SK-N-MC (cell line): ENCODE measurements at regions not wholly inside any gene's neighbourhood (a gene's known extent, or its start where the extent isn't known, plus 50 kb on each side); places are given as distances from the start of the nearest gene placed in this dataset.

Experiments used
- EZH2 ChIP-seq: fragments of 200-600 bp; sonication (generic); IDR thresholded peaks from one replicate; pipeline ENCODE4 v1.6.1; 2017; ENCODE audit warnings: antibody characterized with exemption
- FOXP2 ChIP-seq: optimal IDR thresholded peaks from 2 replicates; pipeline ENCODE3; 2011; ENCODE audit warnings: mild to moderate bottlenecking, moderate library complexity; ENCODE audit not compliant: insufficient read depth; ENCODE audit errors: extremely low read length, control extremely low read depth
- POLR2AphosphoS5 ChIP-seq: IDR thresholded peaks from 2 replicates; pipeline ENCODE4 v1.6.1; 2012; ENCODE audit warnings: mild to moderate bottlenecking, low read depth, low read length, borderline replicate concordance

GRCh38 chr20:58149437-58150091 lies 78.9 kb downstream of the ANKRD60 start:
- TF ChIP-seq POLR2AphosphoS5 (no peak), EZH2 (no peak), FOXP2 (no peak)
